GM21381 (cell line): ENCODE measurements at regions not wholly inside any gene's neighbourhood (a gene's known extent, or its start where the extent isn't known, plus 50 kb on each side); places are given as distances from the start of the nearest gene placed in this dataset.

Experiments used
- ATAC-seq: cut with Tn5 transposase; IDR thresholded peaks from one replicate; pipeline ENCODE4 v1.9.1; 2021; ENCODE audit warnings: mild to moderate bottlenecking, moderate library complexity; ENCODE audit not compliant: unreplicated experiment

DNA sequence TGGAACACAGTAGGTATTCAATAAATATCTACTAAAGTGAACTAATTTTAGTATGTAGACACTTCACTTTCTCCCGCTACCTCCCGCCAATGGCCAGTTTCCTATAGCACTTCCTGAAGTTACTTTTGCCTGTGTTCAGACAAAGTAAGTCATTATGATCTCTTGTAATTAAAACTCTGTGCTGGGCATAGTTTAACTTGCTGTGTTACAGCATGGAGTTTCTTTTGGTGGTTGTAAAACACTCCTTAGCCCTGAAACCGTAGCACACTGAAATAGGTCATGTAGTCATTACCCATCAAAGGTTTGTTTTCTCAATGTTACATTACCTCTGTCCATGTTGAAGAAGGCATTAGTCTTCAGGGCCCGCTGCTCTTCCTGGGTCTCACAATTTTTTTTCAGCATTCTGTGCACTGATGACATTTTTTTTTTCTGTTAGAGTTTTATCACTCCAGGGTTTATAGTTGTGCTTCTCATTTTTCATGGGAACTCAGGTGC is 54.0 kb upstream of the CENPW start:
- no peak for ATAC-seq
